ENCODE measurements at regions not wholly inside any gene's neighbourhood (a gene's known extent, or its start where the extent isn't known, plus 50 kb on each side); places are given as distances from the start of the nearest gene placed in this dataset.

DNA sequence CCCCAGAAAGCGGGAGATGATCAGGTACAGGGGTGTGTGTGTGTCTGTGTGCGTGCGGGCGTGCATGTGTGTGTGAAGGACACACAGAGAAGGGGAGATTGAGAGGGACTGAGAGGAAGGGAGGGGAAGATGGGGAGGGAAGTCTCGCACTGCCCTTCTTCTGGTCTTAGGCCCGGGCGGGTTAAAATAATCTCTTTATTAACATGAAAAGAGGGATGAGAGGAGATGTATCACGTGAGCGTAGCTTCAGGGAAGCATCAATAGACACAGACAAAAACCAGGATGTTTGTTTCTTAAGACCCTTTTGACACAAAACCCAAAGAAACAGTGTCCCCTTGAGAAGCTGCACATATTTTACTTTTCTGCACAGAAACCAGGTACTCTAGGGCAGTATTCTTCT, 347.3 kb downstream of the BRD1 start:
- Histone ChIP-seq H3K9ac (no peak overlapping the region), H3K9me3 (ENCODE audit: low read depth) (no peaks in the 10 kb centered on the region), H4K20me1 (ENCODE audit: insufficient read depth) (no peaks in the 10 kb centered on the region), H3K9me2 (ENCODE audit: insufficient read depth) (no peaks in the 10 kb centered on the region), H3K36me3 (ENCODE audit: low read depth) (no peaks in the 10 kb centered on the region), H3K27ac (no peak overlapping the region), H3K79me2 (ENCODE audit: insufficient read depth) (no peaks in the 10 kb centered on the region), H2AFZ (no peak overlapping the region), H3F3A (ENCODE audit: insufficient read depth) (no peaks in the 10 kb centered on the region), H3K4me1 (ENCODE audit: insufficient read depth) (no peaks in the 10 kb centered on the region), H3K4me2 (ENCODE audit: unreplicated experiment) (no peak overlapping the region), H3K27me3 (replicated peaks; ENCODE audit: insufficient read depth) (no peaks in the 10 kb centered on the region), H3K4me3 (no peak overlapping the region)
- in situ Hi-C loops (cut with MboI), result no loop called here
- no peak for DNase-seq
- TF ChIP-seq EZH2 (IDR thresholded peaks at IDR 0.05; ENCODE audit: insufficient read depth, poor library complexity, severe bottlenecking), result no peak
- TF ChIP-seq EZH2phosphoT487 (IDR thresholded peaks at IDR 0.05; ENCODE audit: insufficient read depth, low read depth), result no peak
- WGBS, 2 experiments (ENCODE audit: low coverage in 1 of 2, low lambda C conversion rate in 2 of 2, missing lambda C conversion rate in 2 of 2), result 32 to 37% methylated on average over 9 of the region's 9 CpGs

GRCh38 chr22:49479566-49479965, 348.1 kb downstream of the BRD1 start:
- H3K9me2 ChIP-seq (ENCODE audit: insufficient read depth), result no peaks in the 10 kb centered on the region
- H3F3A ChIP-seq (ENCODE audit: insufficient read depth), result no peaks in the 10 kb centered on the region
- H3K4me1 ChIP-seq (ENCODE audit: insufficient read depth), result no peaks in the 10 kb centered on the region
- no peak for DNase-seq
- WGBS, 2 experiments (ENCODE audit: low coverage in 1 of 2, low lambda C conversion rate in 2 of 2, missing lambda C conversion rate in 2 of 2), result 42 to 44% methylated on average over 9 of the region's 9 CpGs
- no peaks in the 10 kb centered on the region for H3K79me2 ChIP-seq (ENCODE audit: insufficient read depth)
- no peaks in the 10 kb centered on the region for H4K20me1 ChIP-seq (ENCODE audit: insufficient read depth)
- H3K27ac ChIP-seq, result no peak overlapping the region
- in situ Hi-C loops (cut with MboI), result no loop called here
- H3K4me2 ChIP-seq (ENCODE audit: unreplicated experiment), result no peak overlapping the region
- no peaks in the 10 kb centered on the region for H3K27me3 ChIP-seq (replicated peaks; ENCODE audit: insufficient read depth)
- H3K9ac ChIP-seq, result no peak overlapping the region
- no peaks in the 10 kb centered on the region for H3K9me3 ChIP-seq (ENCODE audit: low read depth)
- TF ChIP-seq EZH2phosphoT487 (IDR thresholded peaks at IDR 0.05; ENCODE audit: insufficient read depth, low read depth), result no peak
- no peak for TF ChIP-seq EZH2 (IDR thresholded peaks at IDR 0.05; ENCODE audit: insufficient read depth, poor library complexity, severe bottlenecking)
- no peak overlapping the region for H2AFZ ChIP-seq
- no peaks in the 10 kb centered on the region for H3K36me3 ChIP-seq (ENCODE audit: low read depth)
- H3K4me3 ChIP-seq, result no peak overlapping the region

DNA sequence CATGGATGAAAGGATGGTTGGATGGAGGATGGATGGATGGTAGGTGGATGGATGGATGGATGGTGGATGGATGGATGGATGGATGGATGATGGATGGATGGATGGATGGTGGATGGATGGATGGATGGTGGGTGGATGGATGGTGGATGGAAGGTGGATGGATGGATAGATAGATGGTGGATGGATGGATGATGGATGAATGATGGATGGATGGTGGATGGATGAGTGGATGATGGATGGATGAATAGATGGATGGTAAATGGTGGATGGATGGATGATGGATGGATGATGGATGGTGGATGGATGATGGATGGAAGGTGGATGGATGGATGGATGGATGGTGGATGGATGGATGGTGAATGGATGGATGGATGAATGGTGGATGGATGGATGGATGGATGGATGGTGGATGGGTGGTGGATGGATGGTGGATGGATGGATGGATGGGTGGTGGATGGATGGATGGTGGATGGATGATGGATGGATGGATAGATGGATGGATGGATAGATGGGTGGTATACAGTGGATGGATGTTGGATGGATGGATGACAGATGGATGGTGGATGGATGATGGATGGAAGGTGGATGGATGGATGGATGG, 350.8 kb downstream of the BRD1 start:
- H3K27me3 ChIP-seq (replicated peaks; ENCODE audit: insufficient read depth), result no peaks in the 10 kb centered on the region
- no peak for TF ChIP-seq EZH2 (IDR thresholded peaks at IDR 0.05; ENCODE audit: insufficient read depth, poor library complexity, severe bottlenecking)
- no peak for TF ChIP-seq EZH2phosphoT487 (IDR thresholded peaks at IDR 0.05; ENCODE audit: insufficient read depth, low read depth)
- in situ Hi-C loops (cut with MboI), result no loop called here

GRCh38 chr22:49476176-49476575, 351.5 kb downstream of the BRD1 start:
- Histone ChIP-seq H3K4me3 (no peak overlapping the region), H3K27ac (no peak overlapping the region), H3K4me2 (ENCODE audit: unreplicated experiment) (no peak overlapping the region), H3K9me3 (ENCODE audit: low read depth) (no peaks in the 10 kb centered on the region), H4K20me1 (ENCODE audit: insufficient read depth) (no peaks in the 10 kb centered on the region), H3K9me2 (ENCODE audit: insufficient read depth) (no peaks in the 10 kb centered on the region), H3K4me1 (ENCODE audit: insufficient read depth) (no peaks in the 10 kb centered on the region), H2AFZ (no peak overlapping the region), H3K27me3 (replicated peaks; ENCODE audit: insufficient read depth) (no peaks in the 10 kb centered on the region), H3K79me2 (ENCODE audit: insufficient read depth) (no peaks in the 10 kb centered on the region), H3K9ac (no peak overlapping the region), H3F3A (ENCODE audit: insufficient read depth) (no peaks in the 10 kb centered on the region), H3K36me3 (ENCODE audit: low read depth) (no peaks in the 10 kb centered on the region)
- TF ChIP-seq EZH2phosphoT487 (IDR thresholded peaks at IDR 0.05; ENCODE audit: insufficient read depth, low read depth), result no peak
- no peak for TF ChIP-seq EZH2 (IDR thresholded peaks at IDR 0.05; ENCODE audit: insufficient read depth, poor library complexity, severe bottlenecking)
- WGBS, 2 experiments (ENCODE audit: low coverage in 1 of 2, low lambda C conversion rate in 2 of 2, missing lambda C conversion rate in 2 of 2), result 15 to 16% methylated on average over 5 of the region's 5 CpGs
- in situ Hi-C loops (cut with MboI), result no loop called here
- no peak for DNase-seq

More for the DNA sequence above, 350.8 kb downstream of the BRD1 start:
- Histone ChIP-seq H3K36me3 (ENCODE audit: low read depth) (no peaks in the 10 kb centered on the region), H3K4me3 (no peak overlapping the region), H3K4me2 (ENCODE audit: unreplicated experiment) (no peak overlapping the region), H3K79me2 (ENCODE audit: insufficient read depth) (no peaks in the 10 kb centered on the region), H3K9ac (no peak overlapping the region), H3K4me1 (ENCODE audit: insufficient read depth) (no peaks in the 10 kb centered on the region), H3K9me2 (ENCODE audit: insufficient read depth) (no peaks in the 10 kb centered on the region), H2AFZ (no peak overlapping the region), H3K27ac (no peak overlapping the region), H3F3A (ENCODE audit: insufficient read depth) (no peaks in the 10 kb centered on the region), H4K20me1 (ENCODE audit: insufficient read depth) (no peaks in the 10 kb centered on the region), H3K9me3 (ENCODE audit: low read depth) (no peaks in the 10 kb centered on the region)
- no peak for DNase-seq

GRCh38 chr22:49475253-49475652, 352.4 kb downstream of the BRD1 start:
- Histone ChIP-seq H3K9me2 (ENCODE audit: insufficient read depth) (no peaks in the 10 kb centered on the region), H3K4me3 (no peak overlapping the region), H4K20me1 (ENCODE audit: insufficient read depth) (no peaks in the 10 kb centered on the region), H2AFZ (no peak overlapping the region), H3K9ac (no peak overlapping the region), H3F3A (ENCODE audit: insufficient read depth) (no peaks in the 10 kb centered on the region), H3K79me2 (ENCODE audit: insufficient read depth) (no peaks in the 10 kb centered on the region), H3K36me3 (ENCODE audit: low read depth) (no peaks in the 10 kb centered on the region), H3K4me2 (ENCODE audit: unreplicated experiment) (no peak overlapping the region), H3K9me3 (ENCODE audit: low read depth) (no peaks in the 10 kb centered on the region), H3K27me3 (replicated peaks; ENCODE audit: insufficient read depth) (no peaks in the 10 kb centered on the region), H3K4me1 (ENCODE audit: insufficient read depth) (no peaks in the 10 kb centered on the region), H3K27ac (no peak overlapping the region)
- WGBS, 2 experiments (ENCODE audit: low coverage in 1 of 2, low lambda C conversion rate in 2 of 2, missing lambda C conversion rate in 2 of 2), result 37 to 38% methylated on average over 5 of the region's 5 CpGs
- no peak for TF ChIP-seq EZH2phosphoT487 (IDR thresholded peaks at IDR 0.05; ENCODE audit: insufficient read depth, low read depth)
- no peak for TF ChIP-seq EZH2 (IDR thresholded peaks at IDR 0.05; ENCODE audit: insufficient read depth, poor library complexity, severe bottlenecking)
- no peak for DNase-seq
- in situ Hi-C loops (cut with MboI), result no loop called here
